Head of caudate nucleus (tissue), 42 donors: ENCODE measurements at regions not wholly inside any gene's neighbourhood (a gene's known extent, or its start where the extent isn't known, plus 50 kb on each side); places are given as distances from the start of the nearest gene placed in this dataset.
"Not testable (repeated sequence)": the region's sequence is repeated elsewhere in the genome, so short reads cannot be mapped to it uniquely, and the experiment has no call there.

Experiments
- DNase-seq, 42 donors: peaks; one replicate each; pipeline versions ENCODE4 v3.0.0 to v3.0.0-alpha.2; 2020 to 2021; ENCODE audit warnings: mixed read lengths in 7 of 42
- intact Hi-C: fragments of 100-400 bp; cut with DNase I; formaldehyde crosslinking; loops from one replicate; pipeline ENCODE4 v1.15.0; 2022

- intact Hi-C loops: no loop called here
- DNase-seq: no peak
Measured at GRCh38 chr18:39272230-39272629, 1706.6 kb upstream of the CELF4 start.

- intact Hi-C loops: no loop called here
- no peak for DNase-seq
Measured at GRCh38 chr18:39271654-39272053, 1706.1 kb upstream of the CELF4 start.

- no peak for DNase-seq
- intact Hi-C loops: no loop called here
Measured at GRCh38 chr18:39260565-39260964, 1695.0 kb upstream of the CELF4 start.

- DNase-seq: no peak
- intact Hi-C loops: no loop called here
Measured at GRCh38 chr18:39259736-39260135, 1694.1 kb upstream of the CELF4 start.

- intact Hi-C loops: no loop called here
- no peak for DNase-seq
Measured at GRCh38 chr18:39244242-39244641, 1678.6 kb upstream of the CELF4 start.

GRCh38 chr18:39241534-39241933 lies 1675.9 kb upstream of the CELF4 start:
- intact Hi-C loops: no loop called here
- no peak for DNase-seq

- DNase-seq: no peak
Measured at GRCh38 chr18:39238981-39239660, 1673.5 kb upstream of the CELF4 start.

GRCh38 chr18:39235118-39235719 lies 1669.6 kb upstream of the CELF4 start:
- no peak for DNase-seq
- intact Hi-C loops: no loop called here

More at GRCh38 chr18:39238981-39239660, 1673.5 kb upstream of the CELF4 start:
- intact Hi-C loops: no loop called here

GRCh38 chr18:39232937-39233336 lies 1667.3 kb upstream of the CELF4 start:
- DNase-seq: no peak
- intact Hi-C loops: no loop called here

- no peak for DNase-seq
- intact Hi-C loops: no loop called here
Measured at GRCh38 chr18:39232490-39232889, 1666.9 kb upstream of the CELF4 start.

GRCh38 chr18:39230086-39230803 lies 1664.6 kb upstream of the CELF4 start:
- intact Hi-C loops: no loop called here

GRCh38 chr18:39227769-39228168 lies 1662.2 kb upstream of the CELF4 start:
- intact Hi-C loops, DNase-seq: not testable (repeated sequence)

More at GRCh38 chr18:39230086-39230803, 1664.6 kb upstream of the CELF4 start:
- no peak for DNase-seq

- intact Hi-C loops: no loop called here
- no peak for DNase-seq
Measured at GRCh38 chr18:39225373-39225772, 1659.8 kb upstream of the CELF4 start.

- intact Hi-C loops: no loop called here
- DNase-seq: no peak
Measured at GRCh38 chr18:39223283-39223682, 1657.7 kb upstream of the CELF4 start.

- no peak for DNase-seq
- intact Hi-C loops: no loop called here
Measured at GRCh38 chr18:39215920-39216319, 1650.3 kb upstream of the CELF4 start.

GRCh38 chr18:39211461-39211860 lies 1645.9 kb upstream of the CELF4 start:
- intact Hi-C loops: no loop called here
- DNase-seq: no peak

GRCh38 chr18:39209173-39209572 lies 1643.6 kb upstream of the CELF4 start:
- intact Hi-C loops: no loop called here
- no peak for DNase-seq

- DNase-seq: no peak
- intact Hi-C loops: no loop called here
Measured at GRCh38 chr18:39208729-39209128, 1643.1 kb upstream of the CELF4 start.

GRCh38 chr18:39208190-39208589 lies 1642.6 kb upstream of the CELF4 start:
- intact Hi-C loops: no loop called here
- no peak for DNase-seq

- intact Hi-C loops, DNase-seq: not testable (repeated sequence)
Measured at GRCh38 chr18:39206398-39207103, 1641.0 kb upstream of the CELF4 start.
